Esophagus squamous epithelium (tissue), 5 donors: ENCODE measurements at regions not wholly inside any gene's neighbourhood (a gene's known extent, or its start where the extent isn't known, plus 50 kb on each side); places are given as distances from the start of the nearest gene placed in this dataset.
A peak's percentile ranks its signal among the peaks of the same experiment; 100 is the strongest.

ENCODE experiments used
- DNase-seq: peaks from one replicate; lab custom pipeline; 2025; lab: John Stamatoyannopoulos, UW
- H3K27ac ChIP-seq, 4 donors: fragments of 200-600 bp; sonication (generic); one replicate each; pipeline ENCODE4 v1.5.1; 2016 to 2019; ENCODE audit warnings: mild to moderate bottlenecking in 1 of 4
- H3K27me3 ChIP-seq, 4 donors: fragments of 200-600 bp; sonication (generic); 1 replicate in 3 of 4; 2 replicates in 1 of 4; pipeline versions ENCODE4 v1.5.1 to v1.6.0; 2017 to 2021; ENCODE audit warnings: antibody characterized with exemption in 1 of 4
- H3K36me3 ChIP-seq, 3 donors: fragments of 200-600 bp; sonication (generic); one replicate each; pipeline ENCODE4 v1.5.1; 2016 to 2019
- H3K4me1 ChIP-seq, 3 donors: fragments of 200-600 bp; sonication (generic); one replicate each; pipeline ENCODE4 v1.5.1; 2017 to 2019
- H3K4me3 ChIP-seq, 4 donors: fragments of 200-600 bp; sonication (generic); 1 replicate in 3 of 4; 2 replicates in 1 of 4; pipeline ENCODE4 v1.5.1; 2016 to 2019; ENCODE audit warnings: mild to moderate bottlenecking in 2 of 4, moderate library complexity in 1 of 4
- H3K9me3 ChIP-seq, 3 donors: fragments of 200-600 bp; sonication (generic); one replicate each; pipeline ENCODE4 v1.5.1; 2016 to 2019
- CTCF ChIP-seq, 6 experiments: fragments of 450-650 bp in 4 of 6; fragments of 200-600 bp in 2 of 6; sonication (generic) in 2 of 6; IDR thresholded peaks; one replicate each; pipeline ENCODE4 v1.5.1; 2016 to 2019; ENCODE audit warnings: antibody characterized with exemption in 6 of 6, mild to moderate bottlenecking in 4 of 6, moderate library complexity in 4 of 6
- POLR2A ChIP-seq, 4 donors: fragments of 450-650 bp; IDR thresholded peaks; one replicate each; pipeline ENCODE4 v1.6.1; 2017; ENCODE audit warnings: antibody characterized with exemption in 4 of 4, mild to moderate bottlenecking in 4 of 4, moderate library complexity in 3 of 4
- WGBS, 2 donors: methylation state at CpG; one replicate each; pipeline ENCODE4 v1.1.5; 2018; 5-methylcytosine and 5-hydroxymethylcytosine counted together
- intact Hi-C: fragments of 100-400 bp; cut with DNase I; formaldehyde crosslinking; loops from one replicate; pipeline ENCODE4 v1.15.0; 2022
- donor health status: DM: yes; HTN: yes; CAD: no.

- H3K27me3 ChIP-seq: no peaks in the 10 kb centered on the region
- intact Hi-C loops: no loop called here
- TF ChIP-seq CTCF (IDR thresholded peaks at IDR 0.05) (no peak), POLR2A (IDR thresholded peaks at IDR 0.05) (no peak)
- DNase-seq: no peak
- H3K36me3 ChIP-seq: no peaks in the 10 kb centered on the region
- no peaks in the 10 kb centered on the region for H3K9me3 ChIP-seq
- peaks cover 0 to 27% (median 0%) of the 10 kb centered on the region in 3 donors for H3K4me1 ChIP-seq
- H3K4me3 ChIP-seq: no peak overlapping the region
- peak overlapping the region in 3 of 4 donors; percentile 5 to 22 (median 16) for H3K27ac ChIP-seq
- 62 to 89% methylated on average over 4 of the region's 4 CpGs for WGBS, 2 donors
Measured at GRCh38 chr14:71449316-71450055, 482.7 kb upstream of the RGS6 start.

- no peaks in the 10 kb centered on the region for H3K36me3 ChIP-seq
- H3K27ac ChIP-seq: no peak overlapping the region
- no peaks in the 10 kb centered on the region for H3K27me3 ChIP-seq
- DNase-seq: no peak
- H3K4me3 ChIP-seq: no peak overlapping the region
- intact Hi-C loops: no loop called here
- WGBS, 2 donors: 91 to 98% methylated on average over 3 of the region's 3 CpGs
- no peaks in the 10 kb centered on the region for H3K9me3 ChIP-seq
- peaks cover 0 to 31% (median 0%) of the 10 kb centered on the region in 3 donors for H3K4me1 ChIP-seq
- TF ChIP-seq CTCF (IDR thresholded peaks at IDR 0.05): no peak
- TF ChIP-seq POLR2A (IDR thresholded peaks at IDR 0.05): no peak
Measured at GRCh38 chr14:71451501-71451900, 480.7 kb upstream of the RGS6 start.

DNA sequence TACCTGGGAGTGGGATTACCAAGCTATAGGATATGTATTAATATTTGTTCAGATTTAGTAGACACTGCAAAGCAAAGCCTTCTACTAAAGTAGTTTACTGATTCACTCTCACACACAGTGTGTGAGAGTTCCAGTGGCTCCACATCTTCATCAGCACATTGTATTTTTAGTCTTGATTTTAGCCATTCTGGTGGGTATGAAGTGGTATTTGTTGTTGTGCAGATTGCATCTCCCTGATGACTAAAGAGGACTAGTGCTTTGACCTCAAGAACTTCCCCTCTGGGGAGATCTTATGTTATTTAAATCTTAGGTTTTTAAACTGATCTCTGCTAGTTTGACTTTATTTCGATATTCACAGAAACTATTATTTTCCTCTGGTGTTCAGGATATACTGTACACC lies 479.7 kb upstream of the RGS6 start:
- Histone ChIP-seq H3K9me3 (no peaks in the 10 kb centered on the region), H3K27ac (no peak overlapping the region), H3K36me3 (no peaks in the 10 kb centered on the region), H3K4me3 (no peak overlapping the region), H3K27me3 (no peaks in the 10 kb centered on the region), H3K4me1 (peaks cover 0 to 32% (median 0%) of the 10 kb centered on the region in 3 donors)
- intact Hi-C loops: no loop called here
- no peak for TF ChIP-seq POLR2A (IDR thresholded peaks at IDR 0.05)
- no peak for TF ChIP-seq CTCF (IDR thresholded peaks at IDR 0.05)
- 65 to 88% methylated on average over 1 of the region's 1 CpG for WGBS, 2 donors
- no peak for DNase-seq

GRCh38 chr14:71452987-71453386 lies 479.2 kb upstream of the RGS6 start:
- no peak for TF ChIP-seq CTCF (IDR thresholded peaks at IDR 0.05)
- H3K27me3 ChIP-seq: no peaks in the 10 kb centered on the region
- H3K9me3 ChIP-seq: no peaks in the 10 kb centered on the region
- no peak for DNase-seq
- H3K36me3 ChIP-seq: no peaks in the 10 kb centered on the region
- no peak overlapping the region for H3K27ac ChIP-seq
- intact Hi-C loops: no loop called here
- H3K4me1 ChIP-seq: peaks cover 0 to 32% (median 0%) of the 10 kb centered on the region in 3 donors
- H3K4me3 ChIP-seq: no peak overlapping the region
- 81 to 87% methylated on average over 3 of the region's 3 CpGs for WGBS, 2 donors

- Histone ChIP-seq H3K4me3 (no peak overlapping the region), H3K27ac (no peak overlapping the region), H3K36me3 (no peaks in the 10 kb centered on the region), H3K27me3 (no peaks in the 10 kb centered on the region), H3K9me3 (no peaks in the 10 kb centered on the region), H3K4me1 (peaks cover 0 to 24% (median 0%) of the 10 kb centered on the region in 3 donors)
- intact Hi-C loops: no loop called here
- DNase-seq: no peak
- TF ChIP-seq CTCF (IDR thresholded peaks at IDR 0.05): no peak
- TF ChIP-seq POLR2A (IDR thresholded peaks at IDR 0.05): no peak
- WGBS, 2 donors: 58 to 95% methylated on average over 2 of the region's 2 CpGs
Measured at GRCh38 chr14:71454010-71454409, 478.2 kb upstream of the RGS6 start.
